Suppressor macrophage treated with lipopolysaccharide for 1 hour (primary cell): ENCODE measurements at regions not wholly inside any gene's neighbourhood (a gene's known extent, or its start where the extent isn't known, plus 50 kb on each side); places are given as distances from the start of the nearest gene placed in this dataset.

ENCODE experiments used
- DNase-seq, 3 donors: peaks; one replicate each; pipeline ENCODE4 v3.0.0-alpha.2; 2020 to 2022

DNA sequence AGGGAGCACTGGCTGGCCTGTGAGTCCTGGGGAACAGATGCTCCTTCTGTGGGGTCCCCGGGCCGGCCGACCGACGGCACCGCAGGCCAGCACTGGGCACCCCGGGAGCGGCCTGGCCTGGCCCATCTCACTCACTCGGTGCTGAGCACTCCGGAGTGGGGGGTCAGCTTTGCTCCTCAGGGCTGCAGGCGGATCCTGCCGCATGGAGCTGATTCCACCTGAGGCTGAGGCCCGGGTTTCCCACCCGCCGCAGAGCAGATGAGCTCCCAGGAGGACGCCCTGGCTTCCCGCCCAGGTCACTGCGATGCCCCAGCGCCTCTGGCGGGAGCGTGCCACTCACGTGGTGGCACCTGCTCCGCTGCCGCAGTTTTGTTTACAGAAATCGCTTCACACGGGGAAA is 418.6 kb downstream of the GALR1 start:
- no peak for DNase-seq

- DNase-seq, result no peak
These were observed 419.7 kb downstream of the GALR1 start for GRCh38 chr18:77669331-77669730.

DNA sequence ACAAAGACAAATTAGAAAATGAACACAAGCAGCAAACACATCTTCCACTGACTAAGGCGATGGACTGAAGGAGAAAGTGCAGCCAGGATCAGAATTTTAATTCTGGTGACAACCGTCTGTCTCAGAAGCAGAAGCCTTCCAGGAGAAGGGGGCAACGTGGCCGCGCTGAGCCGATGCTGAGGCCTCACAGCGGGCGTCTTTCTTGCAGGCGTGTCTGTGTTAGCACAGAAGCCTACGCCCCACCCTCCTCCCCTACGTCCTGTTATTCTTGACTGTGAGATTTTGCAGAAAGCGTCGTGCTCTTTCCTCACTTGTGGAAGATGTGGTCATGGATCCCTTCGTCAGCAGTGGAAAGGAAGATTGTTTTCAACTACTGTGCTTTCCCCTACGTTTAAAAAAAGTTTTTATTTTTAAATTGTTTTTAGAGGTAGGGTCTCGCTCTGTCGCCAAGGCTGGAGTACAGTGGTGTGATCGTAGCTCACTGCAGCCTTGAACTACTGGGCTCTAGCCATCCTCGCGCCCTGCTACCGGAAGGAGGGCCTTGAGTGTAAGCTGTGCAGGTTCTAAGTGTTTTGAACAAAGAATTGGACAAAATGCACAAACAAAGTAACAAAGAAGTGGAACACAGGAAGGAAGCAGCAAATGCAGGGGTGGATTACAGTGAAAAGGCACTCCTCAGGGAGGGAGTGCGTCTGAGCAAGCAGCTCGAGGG is 422.0 kb downstream of the GALR1 start:
- DNase-seq, result no peak

DNA sequence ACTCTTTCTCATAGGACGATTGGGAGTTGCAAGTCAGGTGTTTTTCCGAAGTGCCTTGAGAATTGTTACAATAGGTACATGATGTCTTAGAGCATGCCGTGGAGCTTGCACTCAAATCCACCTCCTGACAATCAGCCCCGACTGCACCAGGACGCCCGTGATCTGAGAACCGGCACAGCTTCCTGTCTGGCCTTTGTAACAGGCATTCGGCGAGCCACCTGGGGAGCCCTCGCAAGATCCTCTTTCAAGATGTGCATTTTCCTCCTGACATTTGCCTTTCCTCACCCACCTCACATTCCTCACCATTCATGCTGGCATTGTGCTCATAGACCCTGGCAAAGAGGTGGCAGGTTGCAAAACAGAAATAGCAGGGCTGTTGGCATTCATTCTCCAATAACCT is 427.3 kb downstream of the GALR1 start:
- no peak for DNase-seq

GRCh38 chr18:77677536-77677935 is 427.9 kb downstream of the GALR1 start:
- DNase-seq, result no peak

GRCh38 chr18:77679869-77680268 is 430.2 kb downstream of the GALR1 start:
- DNase-seq, result no peak

GRCh38 chr18:77700051-77700450 is 450.4 kb downstream of the GALR1 start:
- no peak for DNase-seq

DNA sequence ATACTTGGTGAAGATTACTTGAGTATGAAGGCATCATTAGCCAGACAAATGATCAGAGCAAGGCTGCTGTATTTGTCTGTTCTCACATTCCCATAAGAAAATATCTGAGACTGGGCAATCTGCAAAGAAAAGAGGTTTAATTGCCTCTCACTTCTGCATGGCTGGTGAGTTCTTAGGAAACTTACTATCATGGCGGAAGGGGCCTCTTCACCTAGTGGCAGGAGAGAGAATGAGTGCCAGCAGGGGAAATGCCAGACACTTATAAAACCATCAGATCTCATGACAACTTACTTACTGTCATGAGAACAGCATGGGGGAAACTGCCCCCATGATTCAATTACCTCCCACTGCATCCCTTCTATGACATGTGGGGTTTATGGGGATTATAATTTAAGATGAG is 452.3 kb downstream of the GALR1 start:
- DNase-seq, result no peak

DNA sequence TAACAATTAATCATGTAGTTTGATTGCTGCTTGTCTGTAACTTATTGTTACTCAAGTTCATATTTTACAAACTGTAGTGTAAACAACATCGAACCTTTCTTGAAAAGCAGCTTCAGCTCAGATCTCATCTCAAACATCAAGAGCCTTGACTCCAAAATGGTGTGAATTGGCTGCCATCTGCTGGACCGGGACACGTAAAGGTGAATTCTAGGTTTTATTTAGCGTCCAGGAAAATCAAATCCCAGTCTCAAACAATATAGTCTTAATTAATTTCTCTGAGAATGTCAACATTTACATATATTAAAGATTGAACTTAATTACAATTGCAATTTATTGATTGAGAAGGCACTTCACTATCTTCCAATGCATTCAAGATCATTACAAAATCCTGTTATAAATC is 453.0 kb downstream of the GALR1 start:
- peak in 1 of 3 donors; percentile 13 for DNase-seq

DNA sequence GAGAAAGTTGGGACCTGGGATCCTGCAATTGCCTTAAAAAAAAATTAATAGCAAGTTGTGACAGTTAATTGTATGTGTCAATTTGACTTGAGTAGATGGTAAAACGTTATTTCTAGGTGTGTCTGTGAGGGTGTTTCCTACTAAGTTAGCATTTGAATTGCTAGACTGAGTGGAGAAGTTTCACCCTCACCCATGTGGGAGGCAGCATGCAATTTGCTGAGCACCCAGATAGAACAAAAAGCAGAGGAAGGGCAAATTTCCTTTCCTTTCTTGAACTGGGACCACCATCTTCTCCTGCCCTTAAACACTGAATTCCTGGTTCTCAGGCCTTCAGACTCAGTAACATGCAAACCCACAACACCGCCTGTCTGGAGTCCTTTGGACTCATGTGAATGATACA is 455.7 kb downstream of the GALR1 start:
- no peak for DNase-seq

- DNase-seq, result no peak
These were observed 459.3 kb downstream of the GALR1 start for GRCh38 chr18:77708826-77709506.

- DNase-seq, result peak in 1 of 3 donors; percentile 2
These were observed 461.4 kb downstream of the GALR1 start for GRCh38 chr18:77711096-77711495.

DNA sequence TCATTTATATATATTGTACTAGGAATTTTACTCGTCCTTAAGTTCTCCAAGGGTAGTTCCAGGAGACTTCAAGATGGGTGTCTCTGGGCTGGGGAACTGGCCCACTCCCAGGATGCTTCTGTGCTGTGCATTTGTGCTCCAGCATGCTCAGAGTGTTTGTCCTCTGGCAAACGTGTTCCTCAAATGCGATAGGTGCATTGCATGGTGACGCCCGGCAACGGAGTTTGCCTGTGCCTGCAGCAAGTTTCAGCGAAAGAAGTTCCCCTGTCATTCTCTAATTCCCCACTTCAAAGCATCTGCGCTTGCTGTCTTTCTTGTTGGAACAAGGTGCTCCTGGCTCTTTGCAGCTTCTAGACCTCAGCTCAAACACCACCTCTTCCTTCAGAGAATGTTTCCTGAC is 465.1 kb downstream of the GALR1 start:
- no peak for DNase-seq

DNA sequence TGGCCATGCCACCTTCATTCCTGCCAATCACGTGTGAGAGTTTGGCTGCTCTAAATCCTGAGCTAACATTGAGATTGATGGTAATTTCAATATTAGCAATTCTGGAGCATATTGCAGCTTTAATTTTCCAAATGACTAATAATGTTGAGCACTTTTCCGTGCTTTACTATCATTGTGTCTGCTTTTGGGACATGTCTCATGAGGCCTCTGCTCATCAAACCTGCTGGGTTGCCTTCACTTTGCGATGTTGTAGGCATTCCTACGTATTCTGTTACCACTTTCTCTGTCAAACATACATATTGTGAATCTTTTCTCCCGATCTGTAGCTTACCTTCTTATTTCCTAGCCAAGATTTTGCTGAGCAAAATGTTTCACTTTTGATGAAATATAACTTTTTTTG is 466.6 kb downstream of the GALR1 start:
- DNase-seq, result no peak

- DNase-seq, result no peak
These were observed 483.8 kb downstream of the GALR1 start for GRCh38 chr18:77733292-77733903.

GRCh38 chr18:77736842-77737241 is 487.2 kb downstream of the GALR1 start:
- no peak for DNase-seq

- DNase-seq, result no peak
These were observed 487.8 kb downstream of the GALR1 start for GRCh38 chr18:77737405-77737804.

DNA sequence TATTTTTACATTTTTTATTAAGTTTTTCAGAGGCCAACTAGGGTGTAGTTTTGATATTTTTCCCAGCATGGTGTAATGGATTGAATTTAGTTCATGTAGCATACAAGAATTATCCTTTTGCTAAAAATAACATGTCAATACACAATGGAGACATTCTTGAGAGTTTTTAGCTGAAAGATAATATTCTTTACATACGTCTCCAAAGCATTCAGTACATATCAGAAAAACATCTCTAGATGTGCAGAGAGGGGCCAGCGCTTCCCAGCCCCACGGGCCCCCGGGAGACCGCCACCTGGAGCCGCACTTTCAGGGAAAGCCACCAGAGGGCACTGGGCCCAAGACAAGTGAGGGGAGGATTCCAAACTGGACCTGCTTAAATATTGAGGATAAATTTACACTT is 499.4 kb downstream of the GALR1 start:
- peak in 2 of 3 donors; percentile 10 to 20 for DNase-seq

DNA sequence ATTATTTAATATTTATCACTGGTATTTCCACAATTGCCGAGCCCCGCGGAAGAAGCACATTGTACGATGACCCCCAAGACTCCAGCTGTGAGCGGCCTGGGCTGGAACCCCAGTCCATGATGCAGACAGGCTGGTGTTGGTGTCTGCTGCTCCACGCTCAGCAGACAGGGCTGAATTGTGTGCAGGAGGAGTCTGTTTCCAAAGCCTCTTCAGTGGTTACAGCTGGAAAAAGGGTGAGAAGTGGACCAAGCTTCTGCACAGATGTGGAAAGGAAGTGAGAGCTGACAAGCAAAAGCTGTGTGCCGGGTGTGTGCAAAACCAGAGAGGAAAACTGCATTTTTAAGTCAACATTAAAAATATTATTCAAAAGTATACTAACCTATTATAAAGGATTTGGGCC is 500.4 kb downstream of the GALR1 start:
- DNase-seq, result no peak

DNA sequence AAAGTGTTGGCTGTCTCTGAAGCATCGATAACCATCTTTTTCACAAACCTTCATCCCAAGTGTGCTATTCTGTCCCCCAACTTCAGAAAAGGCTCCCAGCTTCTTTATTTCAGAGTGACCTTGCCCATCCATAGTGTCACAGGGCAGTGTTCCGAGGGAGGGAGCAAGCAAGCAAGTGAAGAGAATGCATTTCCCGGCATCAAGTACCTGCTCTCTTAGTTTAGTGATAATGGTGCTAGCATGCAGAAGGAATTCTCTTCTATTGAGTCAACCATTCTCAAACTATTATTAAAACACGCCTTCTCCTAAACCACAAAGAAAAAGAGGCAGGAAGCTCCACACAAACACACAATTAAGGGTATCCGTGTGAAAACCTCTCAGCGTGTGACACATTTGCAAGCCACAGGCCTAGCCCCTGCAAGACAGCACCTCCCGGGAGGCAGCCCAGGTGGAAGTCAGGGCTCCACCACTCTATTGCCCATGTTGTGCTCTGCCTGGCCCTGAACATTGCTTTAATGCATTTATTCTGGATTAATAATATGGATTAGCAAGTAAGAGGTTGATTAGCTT is 504.9 kb downstream of the GALR1 start:
- DNase-seq, result no peak

DNA sequence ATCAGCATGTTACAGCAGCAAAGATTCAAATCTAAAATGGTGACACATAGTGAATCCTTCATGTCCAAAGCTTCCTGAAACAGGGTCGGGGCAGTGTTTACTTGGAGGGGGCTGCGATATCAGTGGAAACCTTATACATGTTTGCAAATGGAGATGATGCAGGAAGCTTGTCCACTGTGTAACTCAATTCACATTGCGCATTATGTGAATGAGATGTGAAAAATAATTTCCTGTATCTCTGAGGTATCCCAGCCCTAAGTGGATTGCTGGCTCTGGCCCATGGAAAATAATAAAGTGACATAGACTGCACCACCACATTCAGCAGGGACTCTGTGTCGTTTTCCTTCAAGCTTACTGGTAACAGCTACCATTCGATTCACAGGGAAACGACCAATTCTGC is 505.5 kb downstream of the GALR1 start:
- DNase-seq, result no peak

DNA sequence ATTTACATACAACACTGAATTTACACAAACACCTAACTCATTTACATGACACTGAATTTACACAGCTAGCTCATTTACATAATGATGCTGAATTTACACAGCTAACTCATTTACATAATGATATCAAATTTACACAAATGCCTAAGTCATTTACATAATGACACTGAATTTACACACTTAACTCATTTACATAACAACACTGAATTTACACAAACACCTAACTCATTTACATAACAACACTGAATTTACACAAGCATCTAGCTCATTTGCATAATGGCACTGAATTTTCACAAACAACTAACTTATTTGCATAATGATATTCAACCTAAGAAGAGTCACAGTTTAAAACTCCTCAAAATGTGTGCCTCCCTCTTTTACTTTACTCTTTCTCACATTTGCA is 511.7 kb downstream of the GALR1 start:
- DNase-seq, result no peak

DNA sequence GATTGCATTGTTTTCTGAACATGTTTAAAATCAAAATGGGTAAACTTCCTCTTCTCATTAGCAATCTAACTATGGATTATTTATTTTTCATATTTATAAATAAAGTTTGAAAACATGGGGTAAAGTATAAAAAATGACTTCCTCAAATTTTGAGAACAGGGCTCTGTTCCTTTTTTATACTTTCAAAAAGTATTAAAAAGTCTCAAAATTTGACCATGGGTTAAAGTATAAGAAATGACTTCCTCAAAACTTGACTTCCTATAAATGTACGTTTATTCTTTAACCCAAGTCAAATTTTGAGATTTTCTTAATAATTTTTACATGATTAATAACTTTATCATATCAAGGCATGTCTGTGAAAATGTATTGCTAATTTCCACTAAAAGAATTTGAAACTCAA is 512.4 kb downstream of the GALR1 start:
- DNase-seq, result peak in 1 of 3 donors; percentile 10

DNA sequence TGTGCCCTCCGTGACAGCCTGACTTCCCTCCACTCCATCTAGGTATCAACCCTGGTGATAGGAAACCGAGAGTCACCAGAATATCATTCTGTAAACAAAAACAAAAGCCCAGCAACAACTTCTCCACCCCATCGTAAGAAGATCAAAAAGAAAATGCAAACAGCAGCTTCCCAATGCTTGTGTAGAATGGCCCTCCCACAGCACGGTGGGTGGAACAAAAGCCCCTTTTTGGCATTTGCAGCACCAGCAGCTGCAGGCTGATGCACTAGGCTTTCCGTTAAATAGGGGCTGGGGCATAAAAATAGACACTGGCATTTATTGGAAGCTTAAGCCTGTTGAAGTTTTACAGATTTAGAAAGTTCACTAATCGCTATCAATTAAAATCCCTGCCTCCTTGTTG is 513.0 kb downstream of the GALR1 start:
- DNase-seq, result no peak
